BJ (cell line): ENCODE measurements at regions not wholly inside any gene's neighbourhood (a gene's known extent, or its start where the extent isn't known, plus 50 kb on each side); places are given as distances from the start of the nearest gene placed in this dataset.

Experiments
- CTCF ChIA-PET: fragments of 350-600 bp; formaldehyde crosslinking; extraction: SDS; loops from one replicate; lab custom pipeline; 2021; ENCODE audit warnings: antibody characterized with exemption, inconsistent platforms; lab: Yijun Ruan, JAX
- POLR2A ChIA-PET: fragments of 300-600 bp; sonication (Branson Sonifier 250); formaldehyde crosslinking; extraction: SDS; loops from one replicate; lab custom pipeline; 2021; ENCODE audit warnings: antibody characterized with exemption; lab: Charles Lee
- DNase-seq: peaks from one replicate; pipeline ENCODE4 v3.0.0-alpha.2; 2011; ENCODE audit warnings: low read depth
- H3K27me3 ChIP-seq: 2 replicates; pipeline ENCODE4 v1.6.0; 2011; ENCODE audit warnings: low read length; ENCODE audit not compliant: control insufficient read depth, insufficient read depth
- H3K36me3 ChIP-seq: 2 replicates; pipeline ENCODE4 v1.5.1; 2011; ENCODE audit warnings: low read length; ENCODE audit not compliant: control insufficient read depth, insufficient read depth
- H3K4me3 ChIP-seq: 2 replicates; pipeline ENCODE4 v1.5.1; 2011; ENCODE audit warnings: low read depth, mild to moderate bottlenecking, control low read depth, low read length
- TF ChIP-seq, protein P1 (sequence below): IDR thresholded peaks from 2 replicates; pipeline ENCODE4 v1.5.1; 2011; ENCODE audit warnings: low read depth, mild to moderate bottlenecking, control low read depth, inconsistent platforms, low read length, moderate library complexity; ENCODE audit not compliant: insufficient read depth

DNA sequence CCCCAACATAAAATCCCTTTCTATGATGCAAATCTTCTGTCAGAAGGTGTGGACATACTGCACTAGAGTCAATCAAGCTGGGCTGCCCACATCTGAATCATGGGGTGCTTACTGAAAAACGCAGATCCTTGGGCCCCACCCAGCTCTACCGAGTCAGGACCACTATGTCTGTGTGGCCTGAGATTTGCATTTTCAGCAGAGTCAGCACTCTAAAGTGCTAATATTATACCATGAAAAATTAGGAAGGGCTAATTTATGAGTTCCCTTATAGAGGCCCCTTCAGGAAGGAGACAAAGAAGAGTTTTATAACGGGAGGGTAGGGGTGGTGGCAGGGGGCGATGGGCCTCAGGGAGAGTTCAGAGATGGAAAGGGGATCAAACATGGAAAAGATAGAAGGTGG lies 163.3 kb upstream of the NABP1 start:
- Histone ChIP-seq H3K36me3 (no peaks in the 10 kb centered on the region), H3K27me3 (no peaks in the 10 kb centered on the region), H3K4me3 (no peak overlapping the region)
- CTCF ChIA-PET: interaction anchor here (0.6 to 4.2 kb wide), 7 partner anchors 14 to 463 kb away, joined by 3 to 23 read pairs (median 6); no protein-coding TSS in a partner anchor
- no peak for DNase-seq
- TF ChIP-seq, protein P1, sequence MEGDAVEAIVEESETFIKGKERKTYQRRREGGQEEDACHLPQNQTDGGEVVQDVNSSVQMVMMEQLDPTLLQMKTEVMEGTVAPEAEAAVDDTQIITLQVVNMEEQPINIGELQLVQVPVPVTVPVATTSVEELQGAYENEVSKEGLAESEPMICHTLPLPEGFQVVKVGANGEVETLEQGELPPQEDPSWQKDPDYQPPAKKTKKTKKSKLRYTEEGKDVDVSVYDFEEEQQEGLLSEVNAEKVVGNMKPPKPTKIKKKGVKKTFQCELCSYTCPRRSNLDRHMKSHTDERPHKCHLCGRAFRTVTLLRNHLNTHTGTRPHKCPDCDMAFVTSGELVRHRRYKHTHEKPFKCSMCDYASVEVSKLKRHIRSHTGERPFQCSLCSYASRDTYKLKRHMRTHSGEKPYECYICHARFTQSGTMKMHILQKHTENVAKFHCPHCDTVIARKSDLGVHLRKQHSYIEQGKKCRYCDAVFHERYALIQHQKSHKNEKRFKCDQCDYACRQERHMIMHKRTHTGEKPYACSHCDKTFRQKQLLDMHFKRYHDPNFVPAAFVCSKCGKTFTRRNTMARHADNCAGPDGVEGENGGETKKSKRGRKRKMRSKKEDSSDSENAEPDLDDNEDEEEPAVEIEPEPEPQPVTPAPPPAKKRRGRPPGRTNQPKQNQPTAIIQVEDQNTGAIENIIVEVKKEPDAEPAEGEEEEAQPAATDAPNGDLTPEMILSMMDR: no peak
- POLR2A ChIA-PET: no interaction called here

DNA sequence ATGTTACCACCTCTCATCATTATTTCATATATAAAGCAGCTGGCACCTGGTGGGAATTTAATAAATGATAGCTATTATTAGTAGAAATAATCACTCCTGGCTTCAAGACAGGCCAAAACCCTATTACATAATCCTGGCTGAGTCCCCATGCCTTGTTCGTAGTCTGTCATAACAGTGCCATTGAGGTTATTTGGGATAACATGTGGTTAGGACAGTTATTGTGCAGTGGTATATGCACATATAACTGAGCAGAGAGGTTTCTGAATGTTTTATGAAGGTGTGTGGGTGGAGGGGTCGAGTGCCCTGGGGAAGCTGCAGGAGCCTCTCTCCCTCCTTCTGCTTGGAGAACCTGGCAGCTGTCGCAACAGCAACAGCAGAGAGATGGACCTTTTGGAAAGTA lies 162.4 kb upstream of the NABP1 start:
- no peaks in the 10 kb centered on the region for H3K27me3 ChIP-seq
- POLR2A ChIA-PET: no interaction called here
- TF ChIP-seq, protein P1: no peak
- DNase-seq: no peak
- no peaks in the 10 kb centered on the region for H3K36me3 ChIP-seq
- no peak overlapping the region for H3K4me3 ChIP-seq
- CTCF ChIA-PET: interaction anchor here (0.9 to 4.2 kb wide), 8 partner anchors 9 to 464 kb away, joined by 3 to 23 read pairs (median 6); no protein-coding TSS in a partner anchor

DNA sequence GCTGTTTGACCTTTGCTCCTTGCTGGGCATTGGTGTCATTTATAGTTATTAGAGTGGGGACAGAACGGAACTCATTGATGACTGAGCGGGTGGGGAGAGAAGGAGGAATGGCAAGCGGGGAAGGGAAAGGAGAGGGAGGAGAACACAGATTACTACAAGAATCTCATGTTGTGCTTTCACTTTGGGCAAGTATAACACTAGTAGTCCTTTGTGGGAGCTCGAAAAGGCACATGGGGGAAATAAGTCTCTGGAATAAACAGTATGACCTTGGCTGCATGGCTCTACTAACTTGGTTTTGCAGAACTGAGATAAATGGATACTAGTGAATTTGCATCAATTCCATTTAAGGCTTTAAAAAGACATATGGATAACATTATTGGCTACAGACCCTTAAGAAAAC lies 161.7 kb upstream of the NABP1 start:
- CTCF ChIA-PET: interaction anchor here (0.7 to 4.2 kb wide), 8 partner anchors 13 to 464 kb away, joined by 3 to 23 read pairs (median 5); no protein-coding TSS in a partner anchor
- POLR2A ChIA-PET: no interaction called here
- Histone ChIP-seq H3K27me3 (no peaks in the 10 kb centered on the region), H3K36me3 (no peaks in the 10 kb centered on the region), H3K4me3 (no peak overlapping the region)
- no peak for DNase-seq
- TF ChIP-seq, protein P1: no peak

DNA sequence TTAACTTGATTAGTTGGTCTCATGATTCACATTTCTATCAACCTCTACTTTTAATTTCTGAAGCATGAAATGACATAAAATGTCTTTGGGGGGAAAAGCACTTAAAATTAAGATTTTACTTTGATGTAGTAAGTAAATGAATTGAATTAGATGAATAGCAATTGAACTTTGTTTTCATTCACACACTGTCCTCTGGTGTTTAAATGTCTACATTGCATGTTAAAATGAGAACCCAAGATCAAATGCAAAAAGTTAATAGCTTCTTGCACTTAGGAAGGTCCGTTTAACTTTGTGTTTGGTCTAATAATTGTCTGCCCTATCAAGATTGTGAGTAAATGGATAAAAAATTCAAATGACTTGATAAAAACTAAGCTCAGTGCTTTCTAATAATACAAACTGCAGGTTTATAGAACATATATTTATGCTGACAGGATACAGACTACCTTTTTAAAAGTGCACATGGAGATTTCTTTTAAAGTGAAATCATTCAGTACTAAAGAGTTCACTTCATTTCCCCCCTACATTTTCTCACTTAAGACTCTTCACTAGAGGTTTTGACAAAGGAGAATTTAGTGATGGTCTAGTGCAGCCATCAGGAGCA lies 156.2 kb upstream of the NABP1 start:
- TF ChIP-seq, protein P1: peak; percentile 72
- CTCF ChIA-PET: interaction anchor here (0.7 to 5.0 kb wide), 16 partner anchors 8 to 538 kb away, joined by 3 to 59 read pairs (median 4); no protein-coding TSS in a partner anchor

DNA sequence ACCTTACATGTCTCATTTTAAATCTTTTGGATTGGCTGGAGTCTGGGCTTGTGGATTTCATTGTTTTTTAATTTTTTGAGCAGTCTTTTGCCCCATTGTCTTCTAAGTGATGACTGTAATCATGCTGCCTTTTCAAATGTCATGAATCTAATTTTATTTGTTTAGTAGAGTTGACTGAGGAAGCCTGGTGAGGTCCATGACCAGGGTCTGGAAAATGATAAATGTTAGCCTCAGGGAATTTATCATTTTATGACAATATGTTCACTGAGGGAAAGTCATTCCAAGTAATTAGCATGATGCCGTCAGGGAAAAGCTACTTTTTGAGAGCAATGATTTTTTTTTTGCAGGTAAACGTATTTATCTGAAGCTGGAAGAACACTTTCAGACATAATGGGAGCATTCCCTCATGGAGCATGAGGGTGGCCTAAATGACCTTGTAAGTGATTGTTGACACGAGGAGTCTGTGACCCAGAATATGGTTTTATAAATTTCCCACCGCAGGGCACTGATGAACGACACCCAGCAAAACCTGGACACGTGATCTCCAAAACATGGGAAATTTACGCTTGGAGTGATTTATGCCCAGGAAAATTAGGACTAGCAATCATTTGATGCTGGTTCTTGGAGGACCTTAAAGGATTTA lies 155.3 kb upstream of the NABP1 start:
- H3K36me3 ChIP-seq: no peaks in the 10 kb centered on the region
- DNase-seq: no peak
- H3K4me3 ChIP-seq: no peak overlapping the region
- no peaks in the 10 kb centered on the region for H3K27me3 ChIP-seq
- CTCF ChIA-PET: interaction anchor here (1.2 to 5.0 kb wide), 4 partner anchors 13 to 539 kb away, joined by 3 to 59 read pairs (median 10); no protein-coding TSS in a partner anchor
- POLR2A ChIA-PET: no interaction called here
- TF ChIP-seq, protein P1: no peak

More for the DNA sequence above, 156.2 kb upstream of the NABP1 start:
- Histone ChIP-seq H3K36me3 (no peaks in the 10 kb centered on the region), H3K27me3 (no peaks in the 10 kb centered on the region), H3K4me3 (no peak overlapping the region)
- POLR2A ChIA-PET: no interaction called here
- DNase-seq: peak; percentile 16
